OCI-LY7 (cell line): ENCODE measurements at regions not wholly inside any gene's neighbourhood (a gene's known extent, or its start where the extent isn't known, plus 50 kb on each side); places are given as distances from the start of the nearest gene placed in this dataset.

Experiments
- BruUV-seq: library from RNA; stranded (reverse); fragments of 400-500 nt; replicated peaks from 2 replicates; lab custom pipeline; 2021; lab: Mats Ljungman, UMichigan
- CTCF ChIA-PET: fragments of 300-600 bp; sonication (Branson Sonifier 250); formaldehyde crosslinking; loops from one replicate; lab custom pipeline; 2022; ENCODE audit warnings: antibody characterized with exemption; ENCODE audit not compliant: unreplicated experiment; lab: Charles Lee
- POLR2A ChIA-PET: fragments of 300-600 bp; sonication (Branson Sonifier 250); formaldehyde crosslinking; loops from one replicate; lab custom pipeline; 2022; ENCODE audit warnings: antibody characterized with exemption; lab: Charles Lee
- DNase-seq: peaks from one replicate; pipeline ENCODE4 v3.0.0-alpha.2; 2015; ENCODE audit warnings: low spot score
- H2AFZ ChIP-seq: fragments of 200-600 bp; sonication (generic), shearing (Covaris generic); 2 replicates; pipeline ENCODE4 v1.6.1; 2014; ENCODE audit warnings: mild to moderate bottlenecking, antibody characterized with exemption, low read length, moderate library complexity
- H3K27ac ChIP-seq: fragments of 200-600 bp; sonication (generic); 2 replicates; pipeline ENCODE4 v1.5.1; 2014; ENCODE audit warnings: mixed run types, low read depth, mild to moderate bottlenecking, moderate library complexity, low read length, inconsistent platforms; ENCODE audit not compliant: poor library complexity, severe bottlenecking
- H3K36me3 ChIP-seq: fragments of 200-600 bp; sonication (generic); 2 replicates; pipeline ENCODE4 v1.6.1; 2014; ENCODE audit warnings: mild to moderate bottlenecking, antibody characterized with exemption, low read length, moderate library complexity, mixed read lengths; ENCODE audit not compliant: insufficient read depth
- H3K4me1 ChIP-seq: fragments of 200-600 bp; sonication (generic); 2 replicates; pipeline ENCODE4 v1.5.1; 2014; ENCODE audit warnings: mild to moderate bottlenecking, low read length; ENCODE audit not compliant: insufficient read depth, poor library complexity, severe bottlenecking
- H3K4me2 ChIP-seq: fragments of 200-600 bp; sonication (generic); 2 replicates; pipeline ENCODE4 v1.6.1; 2014; ENCODE audit warnings: mild to moderate bottlenecking, low read length
- H3K4me3 ChIP-seq: fragments of 200-600 bp; sonication (generic); 2 replicates; pipeline ENCODE4 v1.5.1; 2014; ENCODE audit warnings: mild to moderate bottlenecking, low read depth, low read length; ENCODE audit not compliant: poor library complexity, severe bottlenecking
- H3K79me2 ChIP-seq: fragments of 200-600 bp; sonication (generic); 2 replicates; pipeline ENCODE4 v1.6.1; 2016; ENCODE audit warnings: low read depth, mild to moderate bottlenecking, low read length, moderate library complexity, mixed read lengths; ENCODE audit not compliant: insufficient read depth
- H3K9me2 ChIP-seq: fragments of 200-600 bp; sonication (generic); 2 replicates; pipeline ENCODE4 v1.6.1; 2016; ENCODE audit warnings: mild to moderate bottlenecking, low read length, mixed read lengths; ENCODE audit not compliant: insufficient read depth
- H3K9me3 ChIP-seq: fragments of 200-600 bp; sonication (generic); 2 replicates; pipeline ENCODE4 v1.6.1; 2014; ENCODE audit warnings: mild to moderate bottlenecking, mixed run types, low read length, mixed read lengths
- H4K20me1 ChIP-seq: fragments of 200-600 bp; sonication (generic); 2 replicates; pipeline ENCODE4 v1.6.1; 2014; ENCODE audit warnings: mild to moderate bottlenecking, antibody characterized with exemption, low read length, moderate library complexity, mixed read lengths; ENCODE audit not compliant: insufficient read depth
- EZH2phosphoT487 ChIP-seq: fragments of 200-600 bp; sonication (generic); IDR thresholded peaks from 2 replicates; pipeline ENCODE4 v1.6.1; 2018; ENCODE audit warnings: low read depth, borderline replicate concordance, mild to moderate bottlenecking, mixed run types, antibody characterized with exemption, low read length, moderate library complexity, mixed read lengths
- intact Hi-C: fragments of 100-400 bp; cut with micrococcal nuclease; formaldehyde crosslinking; loops from one replicate; pipeline ENCODE4 v1.10.0; 2022; ENCODE audit not compliant: unreplicated experiment
- TF ChIP-seq, protein P1 (sequence below): fragments of 200-600 bp; sonication (generic); conservative IDR thresholded peaks from 2 replicates; pipeline ENCODE4 v1.5.1; 2014; ENCODE audit warnings: mild to moderate bottlenecking, antibody characterized with exemption, low read length, moderate library complexity, mixed read lengths

DNA sequence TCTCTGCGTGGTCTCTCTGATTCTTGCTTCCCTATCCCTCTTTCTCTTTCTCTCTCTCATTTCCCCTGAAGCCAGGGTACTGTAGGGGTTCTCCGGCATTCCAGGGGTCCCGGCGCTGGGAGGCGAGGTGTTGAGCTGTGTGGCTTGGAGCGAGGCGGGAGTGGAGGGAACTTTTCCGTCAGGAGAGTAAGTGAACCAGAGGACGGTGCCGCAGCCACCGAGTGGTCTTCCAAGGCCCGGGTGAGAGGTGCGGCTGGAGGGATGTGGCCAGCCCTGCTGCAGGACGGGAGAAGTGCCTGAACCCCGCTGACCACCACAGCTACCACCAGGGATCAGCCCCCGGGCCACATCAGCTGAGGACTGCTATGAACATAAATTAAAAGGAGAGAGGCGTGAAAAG, 68.2 kb upstream of the FAM181A start:
- H3K27ac ChIP-seq = no peak overlapping the region
- H3K9me3 ChIP-seq = no peaks in the 10 kb centered on the region
- H2AFZ ChIP-seq = no peak overlapping the region
- no peaks in the 10 kb centered on the region for H3K9me2 ChIP-seq
- intact Hi-C loops = no loop called here
- no peak for DNase-seq
- no peak for TF ChIP-seq EZH2phosphoT487
- TF ChIP-seq, protein P1, sequence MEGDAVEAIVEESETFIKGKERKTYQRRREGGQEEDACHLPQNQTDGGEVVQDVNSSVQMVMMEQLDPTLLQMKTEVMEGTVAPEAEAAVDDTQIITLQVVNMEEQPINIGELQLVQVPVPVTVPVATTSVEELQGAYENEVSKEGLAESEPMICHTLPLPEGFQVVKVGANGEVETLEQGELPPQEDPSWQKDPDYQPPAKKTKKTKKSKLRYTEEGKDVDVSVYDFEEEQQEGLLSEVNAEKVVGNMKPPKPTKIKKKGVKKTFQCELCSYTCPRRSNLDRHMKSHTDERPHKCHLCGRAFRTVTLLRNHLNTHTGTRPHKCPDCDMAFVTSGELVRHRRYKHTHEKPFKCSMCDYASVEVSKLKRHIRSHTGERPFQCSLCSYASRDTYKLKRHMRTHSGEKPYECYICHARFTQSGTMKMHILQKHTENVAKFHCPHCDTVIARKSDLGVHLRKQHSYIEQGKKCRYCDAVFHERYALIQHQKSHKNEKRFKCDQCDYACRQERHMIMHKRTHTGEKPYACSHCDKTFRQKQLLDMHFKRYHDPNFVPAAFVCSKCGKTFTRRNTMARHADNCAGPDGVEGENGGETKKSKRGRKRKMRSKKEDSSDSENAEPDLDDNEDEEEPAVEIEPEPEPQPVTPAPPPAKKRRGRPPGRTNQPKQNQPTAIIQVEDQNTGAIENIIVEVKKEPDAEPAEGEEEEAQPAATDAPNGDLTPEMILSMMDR = no peak
- no peak overlapping the region for H3K4me2 ChIP-seq
- H3K36me3 ChIP-seq = no peaks in the 10 kb centered on the region
- H3K79me2 ChIP-seq = no peaks in the 10 kb centered on the region
- H3K4me1 ChIP-seq = no peaks in the 10 kb centered on the region
- ChIA-PET CTCF (no interaction called here), POLR2A (interaction anchor here (0.6 kb wide), 1 partner anchor 482 kb away, joined by 3 read pairs; no protein-coding TSS in a partner anchor)
- no peaks in the 10 kb centered on the region for H4K20me1 ChIP-seq
- BruUV-seq = no TSS peak
- no peak overlapping the region for H3K4me3 ChIP-seq

GRCh38 chr14:93857500-93858283, 69.4 kb upstream of the PRIMA1 start:
- no peak overlapping the region for H3K4me2 ChIP-seq
- POLR2A ChIA-PET = no interaction called here
- no peak overlapping the region for H2AFZ ChIP-seq
- no peaks in the 10 kb centered on the region for H3K4me1 ChIP-seq
- no peaks in the 10 kb centered on the region for H3K36me3 ChIP-seq
- no peak overlapping the region for H3K27ac ChIP-seq
- no peaks in the 10 kb centered on the region for H3K9me2 ChIP-seq
- DNase-seq = no peak
- H3K79me2 ChIP-seq = no peaks in the 10 kb centered on the region
- BruUV-seq = no TSS peak
- intact Hi-C loops = no loop called here
- no peak for TF ChIP-seq EZH2phosphoT487
- TF ChIP-seq, protein P1 = no peak
- H4K20me1 ChIP-seq = no peaks in the 10 kb centered on the region
- no peak overlapping the region for H3K4me3 ChIP-seq
- CTCF ChIA-PET = interaction anchor here (0.7 kb wide), 1 partner anchor 12 kb away, joined by 3 read pairs; no protein-coding TSS in a partner anchor
- no peaks in the 10 kb centered on the region for H3K9me3 ChIP-seq

DNA sequence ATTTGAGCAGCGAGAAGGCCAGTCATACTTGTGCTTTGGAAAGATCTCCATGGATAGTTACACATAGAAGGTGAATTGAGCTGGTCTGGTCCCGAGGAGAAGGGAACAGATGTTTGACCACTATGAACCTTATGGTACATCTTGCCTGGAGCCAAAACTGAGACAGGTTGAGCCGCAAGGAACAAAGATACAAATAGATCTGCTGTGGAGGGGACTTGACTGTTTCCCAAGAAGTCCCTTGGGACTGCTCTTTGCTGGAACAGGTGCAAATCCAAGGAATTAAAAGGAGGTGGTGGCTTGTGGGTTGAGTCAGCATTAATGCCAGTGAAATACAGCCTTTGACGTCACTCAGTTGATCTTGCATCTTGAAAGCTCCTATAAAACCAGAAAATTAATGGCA, 68.8 kb upstream of the PRIMA1 start:
- Histone ChIP-seq H3K36me3 (no peaks in the 10 kb centered on the region), H2AFZ (no peak overlapping the region), H3K4me3 (no peak overlapping the region), H3K79me2 (no peaks in the 10 kb centered on the region), H3K27ac (no peak overlapping the region), H3K4me2 (no peak overlapping the region), H4K20me1 (no peaks in the 10 kb centered on the region), H3K9me2 (no peaks in the 10 kb centered on the region), H3K9me3 (no peaks in the 10 kb centered on the region), H3K4me1 (no peaks in the 10 kb centered on the region)
- no peak for TF ChIP-seq EZH2phosphoT487
- TF ChIP-seq, protein P1 = no peak
- ChIA-PET CTCF (interaction anchor here (0.7 kb wide), 1 partner anchor 12 kb away, joined by 3 read pairs; no protein-coding TSS in a partner anchor), POLR2A (no interaction called here)
- BruUV-seq = no TSS peak
- intact Hi-C loops = no loop called here
- no peak for DNase-seq
